HCT116 (cell line): ENCODE measurements at regions not wholly inside any gene's neighbourhood (a gene's known extent, or its start where the extent isn't known, plus 50 kb on each side); places are given as distances from the start of the nearest gene placed in this dataset.

Experiments used
- ATAC-seq: fragments of 200-7000 bp; cut with Tn5 transposase; 2 replicates; pipeline ENCODE4 v1.9.1; 2020; ENCODE audit warnings: mild to moderate bottlenecking, moderate library complexity
- BruUV-seq: library from RNA; stranded (reverse); fragments of 400-500 nt; replicated peaks from 2 replicates; lab custom pipeline; 2021; lab: Mats Ljungman, UMichigan
- CTCF ChIA-PET: fragments of 300-600 bp; sonication (Branson Sonifier 250); formaldehyde crosslinking; loops from one replicate; lab custom pipeline; 2021; ENCODE audit warnings: antibody characterized with exemption; lab: Charles Lee
- POLR2A ChIA-PET: fragments of 300-600, 350-600 bp; sonication (Branson Sonifier 250); formaldehyde crosslinking; loops from one replicate; lab custom pipeline; 2021; ENCODE audit warnings: antibody characterized with exemption; lab: Charles Lee
- RAD21 ChIA-PET, 2 experiments: fragments of 300-600 bp; sonication (Branson Sonifier 250); formaldehyde crosslinking; loops; one replicate each; lab custom pipeline; 2023; ENCODE audit warnings: low total read pairs in 2 of 2; ENCODE audit not compliant: uncharacterized antibody in 2 of 2, unreplicated experiment in 2 of 2, low non-redundant PET in 1 of 2; lab: Charles Lee
- DNase-seq: peaks from one replicate; pipeline ENCODE4 v3.0.0-alpha.2; 2010; ENCODE audit warnings: low read depth, low spot score
- H2AFZ ChIP-seq: fragments of 200-600 bp; shearing (Covaris generic), sonication (generic); 2 replicates; pipeline ENCODE4 v1.6.1; 2017; ENCODE audit warnings: low read depth, mixed run types, mixed read lengths, antibody characterized with exemption, low read length; ENCODE audit not compliant: poor library complexity, severe bottlenecking
- H3K27ac ChIP-seq: 2 replicates; pipeline ENCODE4 v1.5.1; 2012; ENCODE audit warnings: low read depth, low read length
- H3K27me3 ChIP-seq: fragments of 200-600 bp; sonication (generic); 2 replicates; pipeline ENCODE4 v1.6.1; 2016; ENCODE audit warnings: mixed run types, low read length, mixed read lengths; ENCODE audit not compliant: insufficient read depth
- H3K36me3 ChIP-seq, 2 experiments: fragments of 200-500 bp in 1 of 2; fragments of 200-600 bp in 1 of 2; sonication (Bioruptor generic) in 1 of 2; sonication (generic) in 1 of 2; 2 replicates each; pipeline versions ENCODE4 v1.5.1 to v1.6.1; 2014 to 2016; ENCODE audit warnings: low read length in 2 of 2, inconsistent platforms in 1 of 2, mixed read lengths in 1 of 2, mixed run types in 1 of 2; ENCODE audit not compliant: insufficient read depth in 2 of 2, control insufficient read depth in 1 of 2
- H3K4me1 ChIP-seq, 2 experiments: fragments of 200-600 bp in 1 of 2; sonication (generic) in 1 of 2; 2 replicates each; pipeline versions ENCODE4 v1.5.1 to v1.6.1; 2012 to 2017; ENCODE audit warnings: low read length in 2 of 2, inconsistent platforms in 1 of 2, mild to moderate bottlenecking in 1 of 2, mixed read lengths in 1 of 2, mixed run types in 1 of 2, moderate library complexity in 1 of 2; ENCODE audit not compliant: insufficient read depth in 2 of 2, control insufficient read depth in 1 of 2
- H3K4me2 ChIP-seq: fragments of 200-600 bp; sonication (generic); 2 replicates; pipeline ENCODE4 v1.6.1; 2017; ENCODE audit warnings: mixed run types, low read length, mixed read lengths
- H3K4me3 ChIP-seq, 2 experiments: fragments of 200-600 bp in 1 of 2; sonication (generic) in 1 of 2; replicated peaks in 1 of 2; 2 replicates each; pipeline ENCODE4 v1.5.1; 2011 to 2016; ENCODE audit warnings: low read length in 2 of 2, control low read depth in 1 of 2, low read depth in 1 of 2, mild to moderate bottlenecking in 1 of 2, mixed read lengths in 1 of 2, mixed run types in 1 of 2
- H3K79me2 ChIP-seq: fragments of 200-600 bp; sonication (generic); 2 replicates; pipeline ENCODE4 v1.6.1; 2017; ENCODE audit warnings: mild to moderate bottlenecking, mixed run types, low read length, moderate library complexity, mixed read lengths; ENCODE audit not compliant: insufficient read depth
- H3K9ac ChIP-seq: fragments of 200-600 bp; sonication (generic); 2 replicates; pipeline ENCODE4 v1.6.1; 2016; ENCODE audit warnings: low read length, mixed read lengths
- H3K9me2 ChIP-seq: fragments of 200-600 bp; sonication (generic), shearing (Covaris generic); 2 replicates; pipeline ENCODE4 v1.6.1; 2017; ENCODE audit warnings: mixed run types, mild to moderate bottlenecking, moderate library complexity; ENCODE audit not compliant: insufficient read depth
- H3K9me3 ChIP-seq, 2 experiments: fragments of 200-500 bp in 1 of 2; fragments of 200-600 bp in 1 of 2; sonication (Bioruptor generic) in 1 of 2; sonication (generic) in 1 of 2; 2 replicates each; pipeline ENCODE4 v1.6.1; 2014 to 2017; ENCODE audit warnings: low read length in 2 of 2, mixed read lengths in 2 of 2, inconsistent platforms in 1 of 2, low read depth in 1 of 2, mild to moderate bottlenecking in 1 of 2, mixed run types in 1 of 2, moderate library complexity in 1 of 2; ENCODE audit not compliant: control insufficient read depth in 1 of 2, insufficient read depth in 1 of 2
- H4K20me1 ChIP-seq: fragments of 200-600 bp; sonication (generic), shearing (Covaris generic); 2 replicates; pipeline ENCODE4 v1.6.1; 2017; ENCODE audit warnings: mixed run types, mild to moderate bottlenecking, moderate library complexity; ENCODE audit not compliant: insufficient read depth
- CBX3 ChIP-seq: IDR thresholded peaks from 2 replicates; pipeline ENCODE4 v1.6.1; 2012; ENCODE audit warnings: low read depth
- ELF1 ChIP-seq: IDR thresholded peaks from 2 replicates; pipeline ENCODE4 v1.6.1; 2012; ENCODE audit warnings: low read depth, borderline replicate concordance
- EZH2 ChIP-seq: fragments of 200-600 bp; sonication (generic); IDR thresholded peaks from 2 replicates; pipeline ENCODE4 v1.6.1; 2017; ENCODE audit warnings: antibody characterized with exemption, mixed run types
- EZH2phosphoT487 ChIP-seq: fragments of 200-600 bp; IDR thresholded peaks from 2 replicates; pipeline ENCODE4 v1.6.1; 2018; ENCODE audit warnings: antibody characterized with exemption, borderline replicate concordance
- JUND ChIP-seq: IDR thresholded peaks from 2 replicates; pipeline ENCODE4 v1.6.1; 2012
- POLR2AphosphoS5 ChIP-seq: IDR thresholded peaks from 2 replicates; pipeline ENCODE4 v1.6.1; 2011; ENCODE audit warnings: mild to moderate bottlenecking, low read depth, low read length, moderate library complexity
- RAD21 ChIP-seq: IDR thresholded peaks from 2 replicates; pipeline ENCODE4 v1.6.1; 2012; ENCODE audit warnings: low read depth, mild to moderate bottlenecking
- SIN3A ChIP-seq: IDR thresholded peaks from 2 replicates; pipeline ENCODE4 v1.6.1; 2012; ENCODE audit warnings: low read depth
- SP1 ChIP-seq: IDR thresholded peaks from 2 replicates; pipeline ENCODE4 v1.6.1; 2012; ENCODE audit warnings: low read depth
- TCF7L2 ChIP-seq: IDR thresholded peaks from 2 replicates; pipeline ENCODE4 v1.7.0; 2011; ENCODE audit warnings: borderline replicate concordance, inconsistent platforms; ENCODE audit not compliant: insufficient read depth, insufficient read length; ENCODE audit errors: extremely low read depth
- YY1 ChIP-seq: IDR thresholded peaks from 2 replicates; pipeline ENCODE4 v1.6.1; 2011; ENCODE audit warnings: low read length, low read depth, moderate library complexity, mild to moderate bottlenecking; ENCODE audit not compliant: insufficient replicate concordance; ENCODE audit errors: extremely low read depth
- ZFX ChIP-seq: fragments of 450-650 bp; IDR thresholded peaks from 2 replicates; pipeline ENCODE4 v1.6.1; 2017
- ZNF274 ChIP-seq: fragments of 200-500 bp; sonication (Bioruptor generic); IDR thresholded peaks from 2 replicates; pipeline ENCODE4 v1.6.1; 2014; ENCODE audit warnings: mild to moderate bottlenecking, low read depth, low read length, inconsistent platforms
- intact Hi-C: fragments of 100-400 bp; cut with micrococcal nuclease; formaldehyde crosslinking; loops from 2 replicates; pipeline ENCODE4 v1.10.0; 2022
- TF ChIP-seq, protein P1 (sequence below), 3 experiments: fragments of 200-600 bp in 1 of 3; sonication (generic) in 1 of 3; IDR thresholded peaks in 2 of 3; conservative IDR thresholded peaks in 1 of 3; 2 replicates each; pipeline ENCODE4 v1.5.1; 2012 to 2017; ENCODE audit warnings: low read depth in 2 of 3, low read length in 2 of 3, antibody characterized with exemption in 1 of 3, borderline replicate concordance in 1 of 3, control low read depth in 1 of 3, mild to moderate bottlenecking in 1 of 3, mixed read lengths in 1 of 3, mixed run types in 1 of 3, moderate library complexity in 1 of 3; ENCODE audit not compliant: insufficient read depth in 1 of 3
- TF ChIP-seq, protein P2 (sequence below): IDR thresholded peaks from 2 replicates; pipeline ENCODE4 v1.6.1; 2012
- TF ChIP-seq, protein P3 (sequence below): IDR thresholded peaks from 2 replicates; pipeline ENCODE4 v1.6.1; 2012

DNA sequence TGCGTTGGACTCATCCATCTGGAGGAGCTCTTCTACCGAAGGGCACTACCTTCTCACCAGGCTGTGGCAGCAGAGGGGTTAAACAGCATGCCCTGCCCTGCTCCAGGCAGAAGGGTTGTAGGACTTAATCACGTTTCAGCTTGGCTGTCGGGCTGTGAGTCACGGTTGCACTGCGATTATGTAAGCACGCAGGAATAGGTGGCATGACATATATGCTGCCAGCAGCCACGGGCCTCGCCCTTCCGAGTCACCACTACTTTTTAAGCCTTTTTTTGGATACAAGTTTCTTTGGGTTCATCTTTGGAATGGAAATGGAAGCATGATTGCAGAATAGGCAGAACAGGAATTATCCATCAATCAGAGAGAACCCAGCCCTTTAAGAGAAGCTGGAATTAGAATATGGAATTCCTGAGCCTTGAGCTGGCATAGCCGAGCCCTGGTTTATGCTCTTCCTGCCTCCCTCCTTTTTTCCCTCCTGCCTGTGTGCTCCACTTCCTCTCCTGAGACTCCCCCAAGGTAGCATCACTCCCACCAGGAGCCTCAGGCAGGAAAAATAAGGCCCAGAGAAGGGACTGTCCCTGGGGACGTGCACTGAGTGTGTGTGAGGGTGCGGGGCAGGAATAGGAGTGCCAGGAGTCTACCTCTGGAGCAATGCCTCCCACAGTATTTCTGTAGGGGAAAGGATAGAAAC, 86.8 kb downstream of the SEMA4F start (continued):
- peak; percentile 61; the same call in 1 of the 2 replicates for TF ChIP-seq POLR2AphosphoS5
- TF ChIP-seq CBX3: peak; percentile 97
- TF ChIP-seq YY1: no peak
- peak; percentile 48; the same call in 1 of the 2 replicates for TF ChIP-seq RAD21
- peak; percentile 84 for TF ChIP-seq SIN3A
- no peak for TF ChIP-seq ELF1
- TF ChIP-seq ZFX: no peak
- TF ChIP-seq SP1: peak; percentile 96
- TF ChIP-seq EZH2phosphoT487: no peak
- no peak for TF ChIP-seq EZH2

- Histone ChIP-seq H3K9ac (0 out of 2 replicates have a peak overlapping the region, but pooled peaks have one; percentile 35), H3K4me1 (peaks cover 16 to 27% of the 10 kb centered on the region in 2 experiments), H3K27ac (no peak overlapping the region), H3K27me3 (no peaks in the 10 kb centered on the region), H3K9me3 (peaks cover 5 to 7% of the 10 kb centered on the region in 2 experiments; a peak in 1 of 4 replicates), H3K9me2 (no peaks in the 10 kb centered on the region), H3K4me2 (peak overlapping the region; percentile 65), H2AFZ (no peak overlapping the region), H3K4me3 (peak overlapping the region in 1 of 2 experiments; percentile 22; a peak in 1 of 4 replicates), H3K79me2 (no peaks in the 10 kb centered on the region), H3K36me3 (no peaks in the 10 kb centered on the region), H4K20me1 (no peaks in the 10 kb centered on the region)
- ChIA-PET RAD21 (no interaction called here), CTCF (interaction anchor here (1.7 kb wide), 1 partner anchor 27 kb away, joined by 7 read pairs; no protein-coding TSS in a partner anchor), POLR2A (interaction anchor here (1.3 kb wide), 1 partner anchor 11 kb away, joined by 3 read pairs; no protein-coding TSS in a partner anchor)
- intact Hi-C loops: loop anchor here (2.0 kb wide), 1 partner anchor 95 kb away; no protein-coding TSS in a partner anchor
- no peak for ATAC-seq
- no TSS peak for BruUV-seq
- TF ChIP-seq, protein P1, sequence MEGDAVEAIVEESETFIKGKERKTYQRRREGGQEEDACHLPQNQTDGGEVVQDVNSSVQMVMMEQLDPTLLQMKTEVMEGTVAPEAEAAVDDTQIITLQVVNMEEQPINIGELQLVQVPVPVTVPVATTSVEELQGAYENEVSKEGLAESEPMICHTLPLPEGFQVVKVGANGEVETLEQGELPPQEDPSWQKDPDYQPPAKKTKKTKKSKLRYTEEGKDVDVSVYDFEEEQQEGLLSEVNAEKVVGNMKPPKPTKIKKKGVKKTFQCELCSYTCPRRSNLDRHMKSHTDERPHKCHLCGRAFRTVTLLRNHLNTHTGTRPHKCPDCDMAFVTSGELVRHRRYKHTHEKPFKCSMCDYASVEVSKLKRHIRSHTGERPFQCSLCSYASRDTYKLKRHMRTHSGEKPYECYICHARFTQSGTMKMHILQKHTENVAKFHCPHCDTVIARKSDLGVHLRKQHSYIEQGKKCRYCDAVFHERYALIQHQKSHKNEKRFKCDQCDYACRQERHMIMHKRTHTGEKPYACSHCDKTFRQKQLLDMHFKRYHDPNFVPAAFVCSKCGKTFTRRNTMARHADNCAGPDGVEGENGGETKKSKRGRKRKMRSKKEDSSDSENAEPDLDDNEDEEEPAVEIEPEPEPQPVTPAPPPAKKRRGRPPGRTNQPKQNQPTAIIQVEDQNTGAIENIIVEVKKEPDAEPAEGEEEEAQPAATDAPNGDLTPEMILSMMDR (IDR thresholded peaks at IDR 0.05 in 2 of 3, conservative IDR thresholded peaks at IDR 0.05 in 1 of 3; ENCODE audit: borderline replicate concordance in 1 of 3, insufficient read depth in 1 of 3, low read depth in 2 of 3, low read length in 2 of 3): no peak
- TF ChIP-seq RAD21 (no peak), ZNF274 (no peak), POLR2AphosphoS5 (no peak), EZH2phosphoT487 (no peak), TCF7L2 (no peak), JUND (no peak)
- TF ChIP-seq, protein P2, sequence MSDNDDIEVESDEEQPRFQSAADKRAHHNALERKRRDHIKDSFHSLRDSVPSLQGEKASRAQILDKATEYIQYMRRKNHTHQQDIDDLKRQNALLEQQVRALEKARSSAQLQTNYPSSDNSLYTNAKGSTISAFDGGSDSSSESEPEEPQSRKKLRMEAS: no peak
- TF ChIP-seq, protein P3, sequence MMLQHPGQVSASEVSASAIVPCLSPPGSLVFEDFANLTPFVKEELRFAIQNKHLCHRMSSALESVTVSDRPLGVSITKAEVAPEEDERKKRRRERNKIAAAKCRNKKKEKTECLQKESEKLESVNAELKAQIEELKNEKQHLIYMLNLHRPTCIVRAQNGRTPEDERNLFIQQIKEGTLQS: no peak
- no peak for DNase-seq
These were observed 87.6 kb downstream of the SEMA4F start for GRCh38 chr2:74741629-74742028.
